ENCODE measurements at regions not wholly inside any gene's neighbourhood (a gene's known extent, or its start where the extent isn't known, plus 50 kb on each side); places are given as distances from the start of the nearest gene placed in this dataset.

DNA sequence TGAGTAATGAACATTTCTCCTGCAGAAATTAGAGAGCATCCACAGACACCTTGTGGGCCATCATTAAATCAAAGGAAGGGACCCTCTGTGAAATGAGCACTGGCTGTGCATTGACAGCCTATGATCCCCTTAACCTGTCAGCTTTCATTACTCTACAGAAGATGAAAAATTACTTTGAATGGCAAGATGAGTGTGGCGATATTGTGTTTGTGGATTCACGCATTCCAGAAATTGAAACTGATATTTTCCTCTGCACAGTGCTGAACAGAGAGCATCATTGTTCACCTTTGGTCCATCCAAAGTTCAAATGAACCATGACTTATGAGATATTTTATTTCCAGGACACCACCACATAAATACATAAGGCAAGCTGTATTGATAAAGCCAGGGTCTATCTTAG lies 374.8 kb upstream of the ANXA10 start (continued):
- TF ChIP-seq, protein P1, sequence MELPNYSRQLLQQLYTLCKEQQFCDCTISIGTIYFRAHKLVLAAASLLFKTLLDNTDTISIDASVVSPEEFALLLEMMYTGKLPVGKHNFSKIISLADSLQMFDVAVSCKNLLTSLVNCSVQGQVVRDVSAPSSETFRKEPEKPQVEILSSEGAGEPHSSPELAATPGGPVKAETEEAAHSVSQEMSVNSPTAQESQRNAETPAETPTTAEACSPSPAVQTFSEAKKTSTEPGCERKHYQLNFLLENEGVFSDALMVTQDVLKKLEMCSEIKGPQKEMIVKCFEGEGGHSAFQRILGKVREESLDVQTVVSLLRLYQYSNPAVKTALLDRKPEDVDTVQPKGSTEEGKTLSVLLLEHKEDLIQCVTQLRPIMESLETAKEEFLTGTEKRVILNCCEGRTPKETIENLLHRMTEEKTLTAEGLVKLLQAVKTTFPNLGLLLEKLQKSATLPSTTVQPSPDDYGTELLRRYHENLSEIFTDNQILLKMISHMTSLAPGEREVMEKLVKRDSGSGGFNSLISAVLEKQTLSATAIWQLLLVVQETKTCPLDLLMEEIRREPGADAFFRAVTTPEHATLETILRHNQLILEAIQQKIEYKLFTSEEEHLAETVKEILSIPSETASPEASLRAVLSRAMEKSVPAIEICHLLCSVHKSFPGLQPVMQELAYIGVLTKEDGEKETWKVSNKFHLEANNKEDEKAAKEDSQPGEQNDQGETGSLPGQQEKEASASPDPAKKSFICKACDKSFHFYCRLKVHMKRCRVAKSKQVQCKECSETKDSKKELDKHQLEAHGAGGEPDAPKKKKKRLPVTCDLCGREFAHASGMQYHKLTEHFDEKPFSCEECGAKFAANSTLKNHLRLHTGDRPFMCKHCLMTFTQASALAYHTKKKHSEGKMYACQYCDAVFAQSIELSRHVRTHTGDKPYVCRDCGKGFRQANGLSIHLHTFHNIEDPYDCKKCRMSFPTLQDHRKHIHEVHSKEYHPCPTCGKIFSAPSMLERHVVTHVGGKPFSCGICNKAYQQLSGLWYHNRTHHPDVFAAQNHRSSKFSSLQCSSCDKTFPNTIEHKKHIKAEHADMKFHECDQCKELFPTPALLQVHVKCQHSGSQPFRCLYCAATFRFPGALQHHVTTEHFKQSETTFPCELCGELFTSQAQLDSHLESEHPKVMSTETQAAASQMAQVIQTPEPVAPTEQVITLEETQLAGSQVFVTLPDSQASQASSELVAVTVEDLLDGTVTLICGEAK (IDR thresholded peaks at IDR 0.05) = no peak
- TF ChIP-seq, protein P1 (CRISPR knock-in tag; IDR thresholded peaks at IDR 0.05) = no peak
- no peak for TF ChIP-seq ZNF260 (CRISPR knock-in tag; IDR thresholded peaks at IDR 0.05; ENCODE audit: borderline replicate concordance, low read depth)
- no peak for TF ChIP-seq FOXK2 (IDR thresholded peaks at IDR 0.05)
- no peak for TF ChIP-seq BHLHE40 (IDR thresholded peaks at IDR 0.05; ENCODE audit: low read length)
- TF ChIP-seq FOXM1 (CRISPR knock-in tag; IDR thresholded peaks at IDR 0.05) = no peak
- TF ChIP-seq DR1 (CRISPR knock-in tag; IDR thresholded peaks at IDR 0.05) = no peak
- TF ChIP-seq NFE2L1 (CRISPR knock-in tag; IDR thresholded peaks at IDR 0.05; ENCODE audit: borderline replicate concordance) = no peak
- no peak for TF ChIP-seq ZNF337 (CRISPR knock-in tag; IDR thresholded peaks at IDR 0.05; ENCODE audit: borderline replicate concordance, low read depth)
- TF ChIP-seq SP2 (CRISPR knock-in tag; IDR thresholded peaks at IDR 0.05) = no peak
- no peak for TF ChIP-seq GZF1 (CRISPR knock-in tag; IDR thresholded peaks at IDR 0.05)
- no peak for TF ChIP-seq ASH2L (IDR thresholded peaks at IDR 0.05; ENCODE audit: insufficient read length, low read depth, low read length)
- TF ChIP-seq, protein P2, sequence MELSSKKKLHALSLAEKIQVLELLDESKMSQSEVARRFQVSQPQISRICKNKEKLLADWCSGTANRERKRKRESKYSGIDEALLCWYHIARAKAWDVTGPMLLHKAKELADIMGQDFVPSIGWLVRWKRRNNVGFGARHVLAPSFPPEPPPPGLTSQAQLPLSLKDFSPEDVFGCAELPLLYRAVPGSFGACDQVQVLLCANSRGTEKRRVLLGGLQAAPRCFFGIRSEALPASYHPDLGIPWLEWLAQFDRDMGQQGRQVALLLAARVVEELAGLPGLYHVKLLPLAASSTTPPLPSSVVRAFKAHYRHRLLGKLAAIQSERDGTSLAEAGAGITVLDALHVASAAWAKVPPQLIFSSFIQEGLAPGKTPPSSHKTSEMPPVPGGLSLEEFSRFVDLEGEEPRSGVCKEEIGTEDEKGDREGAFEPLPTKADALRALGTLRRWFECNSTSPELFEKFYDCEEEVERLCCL (CRISPR knock-in tag; IDR thresholded peaks at IDR 0.05; ENCODE audit: borderline replicate concordance) = no peak
- TF ChIP-seq NFE2L2 (IDR thresholded peaks at IDR 0.05; ENCODE audit: low read length) = no peak

All from HepG2 (cell line).